K562 (cell line): ENCODE measurements at regions not wholly inside any gene's neighbourhood (a gene's known extent, or its start where the extent isn't known, plus 50 kb on each side); places are given as distances from the start of the nearest gene placed in this dataset.

ENCODE experiments used
- ATAC-seq: fragments of 200-7000 bp; cut with Tn5 transposase; 3 replicates; pipeline ENCODE4 v1.9.1; 2020; ENCODE audit warnings: moderate library complexity
- BruUV-seq: library from RNA; stranded (reverse); fragments of 400-500 nt; replicated peaks from 2 replicates; lab custom pipeline; 2021; lab: Mats Ljungman, UMichigan
- CTCF ChIA-PET: fragments of 300-600 bp; formaldehyde crosslinking; extraction: SDS; loops from one replicate; lab custom pipeline; 2021; ENCODE audit warnings: low intra/inter-chr PET ratio; lab: Yijun Ruan, JAX
- POLR2A ChIA-PET: fragments of 300-600, 350-650 bp; sonication (Branson Sonifier 250); formaldehyde crosslinking; extraction: SDS; loops from one replicate; lab custom pipeline; 2021; ENCODE audit warnings: antibody characterized with exemption, inconsistent platforms; lab: Yijun Ruan, JAX
- DNase-seq, 4 experiments: peaks; one replicate each; pipeline versions ENCODE4 v3.0.0 to v3.0.0-alpha.2; 2011 to 2018; ENCODE audit warnings: low spot score in 3 of 4, mixed read lengths in 3 of 4; ENCODE audit errors: extremely low read depth in 1 of 4
- FAIRE-seq: peaks from 2 replicates; lab custom pipeline; 2011; peaks lifted over from hg19 to GRCh38; lab: Jason Lieb, UNC
- H2AFZ ChIP-seq: 2 replicates; pipeline ENCODE4 v1.6.0; 2011; ENCODE audit warnings: low read depth, low read length, control low read depth, inconsistent platforms
- H3K27ac ChIP-seq: fragments of 200-600 bp; 3 replicates; pipeline ENCODE4 v1.8.0; 2011; ENCODE audit warnings: low read depth, mild to moderate bottlenecking, control low read depth, inconsistent platforms, low read length, moderate library complexity, mixed read lengths; ENCODE audit errors: extremely low read depth
- H3K27me3 ChIP-seq, 2 experiments: fragments of 300-600 bp in 1 of 2; 2 replicates in 1 of 2; 3 replicates in 1 of 2; pipeline versions ENCODE4 v1.6.0 to v1.8.0; 2011; ENCODE audit warnings: inconsistent platforms in 2 of 2, low read length in 2 of 2, mild to moderate bottlenecking in 1 of 2, mixed read lengths in 1 of 2, moderate library complexity in 1 of 2; ENCODE audit not compliant: control insufficient read depth in 2 of 2, insufficient read depth in 2 of 2
- H3K36me3 ChIP-seq: fragments of 300-600 bp; 3 replicates; pipeline ENCODE4 v1.8.0; 2011; ENCODE audit warnings: mild to moderate bottlenecking, low read length, inconsistent platforms; ENCODE audit not compliant: control insufficient read depth, insufficient read depth
- H3K4me1 ChIP-seq, 2 experiments: fragments of 200-600 bp in 1 of 2; replicated peaks in 1 of 2; 2 replicates in 1 of 2; 3 replicates in 1 of 2; pipeline versions ENCODE4 v1.5.1 to v1.8.0; 2011; ENCODE audit warnings: inconsistent platforms in 2 of 2, low read length in 2 of 2, mild to moderate bottlenecking in 1 of 2, mixed read lengths in 1 of 2, moderate library complexity in 1 of 2; ENCODE audit not compliant: control insufficient read depth in 2 of 2, insufficient read depth in 2 of 2
- H3K4me2 ChIP-seq: 2 replicates; pipeline ENCODE4 v1.6.1; 2011; ENCODE audit warnings: low read length, control low read depth, inconsistent platforms, mixed read lengths; ENCODE audit not compliant: insufficient read depth
- H3K4me3 ChIP-seq: fragments of 200-600 bp; sonication (generic), shearing (Covaris generic); 2 replicates; pipeline ENCODE4 v1.5.1; 2016; ENCODE audit warnings: control low read depth, inconsistent platforms
- H3K79me2 ChIP-seq: fragments of 200-600 bp; 3 replicates; pipeline ENCODE4 v1.8.0; 2011; ENCODE audit warnings: low read length, inconsistent platforms; ENCODE audit not compliant: control insufficient read depth, insufficient read depth
- H3K9ac ChIP-seq, 2 experiments: 2 replicates each; pipeline versions ENCODE4 v1.6.0 to v1.6.1; 2011; ENCODE audit warnings: low read depth in 2 of 2, low read length in 2 of 2, control low read depth in 1 of 2, inconsistent platforms in 1 of 2, mild to moderate bottlenecking in 1 of 2, mixed read lengths in 1 of 2; ENCODE audit not compliant: insufficient read depth in 1 of 2
- H3K9me1 ChIP-seq: one replicate; pipeline ENCODE4 v1.6.0; 2011; ENCODE audit warnings: inconsistent platforms, mild to moderate bottlenecking, low read length, moderate library complexity; ENCODE audit not compliant: control insufficient read depth, insufficient read depth
- H3K9me3 ChIP-seq: replicated peaks from 2 replicates; pipeline ENCODE4 v1.5.1; 2011; ENCODE audit warnings: low read depth, low read length, inconsistent platforms; ENCODE audit not compliant: control insufficient read depth, insufficient read depth
- H4K20me1 ChIP-seq: replicated peaks from 2 replicates; pipeline ENCODE4 v1.6.1; 2011; ENCODE audit warnings: low read length, inconsistent platforms, mixed read lengths; ENCODE audit not compliant: control insufficient read depth, insufficient read depth
- NR0B1 ChIP-seq: fragments of 450-650 bp; IDR thresholded peaks from one replicate; pipeline ENCODE4 v1.6.1; 2018; ENCODE audit warnings: mild to moderate bottlenecking, moderate library complexity; ENCODE audit not compliant: partially characterized antibody
- ZBTB11 ChIP-seq, 3 experiments: fragments of 200-800 bp in 1 of 3; fragments of 250-450 bp in 1 of 3; fragments of 450-650 bp in 1 of 3; sonication (Bioruptor Pico) in 1 of 3; sonication (Bioruptor generic) in 1 of 3; formaldehyde crosslinking in 1 of 3; IDR thresholded peaks; 2 replicates each; pipeline versions ENCODE4 v1.6.1 to v1.8.0; 2016 to 2022; ENCODE audit warnings: mild to moderate bottlenecking in 2 of 3, missing genetic modification characterization in 2 of 3, missing compliant biosample characterization in 1 of 3, moderate library complexity in 1 of 3
- WGBS: fragments of 100-300 bp; shearing (Covaris generic); methylation state at CpG from one replicate; pipeline ENCODE4 v1.1.6; 2016; ENCODE audit warnings: low coverage, mixed read lengths; ENCODE audit not compliant: insufficient coverage; ENCODE audit errors: missing lambda C conversion rate; 5-methylcytosine and 5-hydroxymethylcytosine counted together
- in situ Hi-C: fragments of 300-500 bp; cut with MboI; formaldehyde crosslinking; loops from 4 replicates; pipeline ENCODE4 v1.15.0; 2018; ENCODE audit warnings: inconsistent platforms, mixed read lengths
- intact Hi-C: fragments of 100-400 bp; cut with micrococcal nuclease; formaldehyde crosslinking; loops from 2 replicates; pipeline ENCODE4 v1.14.2; 2022

- Histone ChIP-seq H3K9me3 (no peaks in the 10 kb centered on the region), H3K4me3 (no peak overlapping the region), H3K27ac (no peak overlapping the region), H3K4me1 (no peaks in the 10 kb centered on the region), H4K20me1 (no peaks in the 10 kb centered on the region; the same call in 1 of the 2 replicates), H3K27me3 (peaks cover 2 to 41% of the 10 kb centered on the region in 2 experiments; a peak in 4 of 5 replicates), H3K9ac (no peak overlapping the region), H2AFZ (no peak overlapping the region), H3K9me1 (no peaks in the 10 kb centered on the region), H3K36me3 (no peaks in the 10 kb centered on the region), H3K79me2 (no peaks in the 10 kb centered on the region), H3K4me2 (no peak overlapping the region)
- CTCF ChIA-PET, result no interaction called here
- BruUV-seq, result no TSS peak
- TF ChIP-seq NR0B1 (no peak), ZBTB11 (CRISPR knock-in tag; IDR thresholded peaks at IDR 0.05) (peak in 1 of 3 experiments; percentile 43; a peak in 1 of 6 replicates)
- FAIRE-seq (no peak), ATAC-seq (no peak), DNase-seq (no peak)
- 5% methylated on average over 4 of the region's 4 CpGs for WGBS
- in situ Hi-C loops (no loop called here), intact Hi-C loops (no loop called here)
- POLR2A ChIA-PET, result no interaction called here
Observed at GRCh38 chr20:47855799-47856198, 70.5 kb upstream of the SULF2 start.
